Peyer's patch (tissue), 4 donors: ENCODE measurements at regions not wholly inside any gene's neighbourhood (a gene's known extent, or its start where the extent isn't known, plus 50 kb on each side); places are given as distances from the start of the nearest gene placed in this dataset.

Experiments
- DNase-seq, 3 donors: peaks; one replicate each; pipeline ENCODE4 v3.0.0-alpha.2; 2017 to 2019
- H3K27ac ChIP-seq, 4 donors: fragments of 200-600 bp; sonication (generic); one replicate each; pipeline ENCODE4 v1.5.1; 2016 to 2019
- H3K27me3 ChIP-seq, 2 donors: fragments of 200-600 bp; sonication (generic); one replicate each; pipeline ENCODE4 v1.5.1; 2019
- H3K36me3 ChIP-seq, 3 donors: fragments of 200-600 bp; sonication (generic); one replicate each; pipeline ENCODE4 v1.5.1; 2016 to 2019
- H3K4me1 ChIP-seq, 4 donors: fragments of 200-600 bp; sonication (generic); one replicate each; pipeline ENCODE4 v1.5.1; 2016 to 2019
- H3K4me3 ChIP-seq, 4 donors: fragments of 200-600 bp; sonication (generic); 1 replicate in 3 of 4; 2 replicates in 1 of 4; pipeline ENCODE4 v1.5.1; 2016 to 2019; ENCODE audit warnings: mild to moderate bottlenecking in 1 of 4
- H3K9me3 ChIP-seq, 4 donors: fragments of 200-600 bp; sonication (generic); one replicate each; pipeline ENCODE4 v1.5.1; 2016 to 2019; ENCODE audit warnings: mild to moderate bottlenecking in 1 of 4
- CTCF ChIP-seq, 6 experiments: fragments of 450-650 bp in 4 of 6; fragments of 200-600 bp in 2 of 6; sonication (generic) in 1 of 6; IDR thresholded peaks; one replicate each; pipeline ENCODE4 v1.5.1; 2017 to 2019; ENCODE audit warnings: antibody characterized with exemption in 6 of 6, mild to moderate bottlenecking in 3 of 6, moderate library complexity in 1 of 6
- POLR2A ChIP-seq, 2 donors: fragments of 450-650 bp; IDR thresholded peaks; one replicate each; pipeline ENCODE4 v1.5.1; 2017; ENCODE audit warnings: antibody characterized with exemption in 2 of 2, mild to moderate bottlenecking in 2 of 2, moderate library complexity in 2 of 2

DNA sequence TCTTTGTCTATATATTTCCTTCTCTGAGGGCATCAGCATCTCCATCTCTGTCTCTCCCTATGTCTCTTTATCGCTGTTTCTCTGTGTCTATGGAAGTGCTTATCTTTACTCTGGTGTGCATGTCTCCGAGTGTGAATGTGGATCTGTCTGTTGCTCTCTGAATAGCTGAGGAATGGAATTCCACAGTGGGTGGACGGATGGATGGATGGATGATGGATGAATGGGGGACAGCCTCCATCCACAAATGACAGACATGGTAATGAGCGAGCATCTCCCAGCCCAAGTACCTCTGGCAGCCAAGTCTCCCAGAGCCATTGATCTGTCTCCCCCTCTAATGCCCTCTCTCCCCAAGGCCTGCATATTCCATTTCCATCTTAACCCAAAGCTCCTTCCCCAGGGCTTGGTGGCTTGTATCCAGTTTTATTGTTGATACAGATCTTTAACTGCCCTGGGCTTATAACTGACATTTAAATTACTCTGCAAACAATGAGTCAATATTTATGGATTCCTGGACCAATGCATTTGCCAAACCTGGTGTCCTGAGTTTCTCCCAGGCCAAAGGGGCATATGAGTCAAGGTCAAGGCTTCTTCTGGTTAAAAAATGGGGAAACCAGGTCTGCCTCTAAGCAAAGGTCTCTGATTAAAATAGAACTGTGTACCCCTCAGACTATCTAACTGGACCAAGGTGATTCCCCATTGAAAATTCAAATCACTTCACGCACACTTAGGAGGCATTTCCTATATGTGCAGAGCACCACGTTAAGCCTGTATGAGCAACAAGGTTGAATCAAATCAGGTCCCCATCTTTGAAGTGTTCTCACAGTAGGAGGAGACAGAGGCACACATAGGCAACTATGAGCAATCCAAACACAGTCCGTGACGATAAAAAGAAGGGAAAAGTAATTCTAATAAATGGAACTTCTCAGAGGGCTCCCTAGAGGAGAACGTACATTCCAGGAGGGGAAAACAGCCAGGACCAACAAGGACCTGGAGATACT, 109.9 kb downstream of the TLE3 start:
- H3K4me1 ChIP-seq = peaks cover 0 to 22% (median 0%) of the 10 kb centered on the region in 4 donors
- no peak overlapping the region for H3K27ac ChIP-seq
- H3K9me3 ChIP-seq = no peaks in the 10 kb centered on the region
- no peak for TF ChIP-seq CTCF (IDR thresholded peaks at IDR 0.05)
- TF ChIP-seq POLR2A (IDR thresholded peaks at IDR 0.05) = no peak
- no peak overlapping the region for H3K4me3 ChIP-seq
- H3K36me3 ChIP-seq = no peaks in the 10 kb centered on the region
- no peaks in the 10 kb centered on the region for H3K27me3 ChIP-seq
- peak in 1 of 3 donors; percentile 46 for DNase-seq

GRCh38 chr15:69988541-69989225, 109.0 kb downstream of the TLE3 start:
- H3K4me1 ChIP-seq = peaks cover 0 to 24% (median under 1%) of the 10 kb centered on the region in 4 donors
- TF ChIP-seq CTCF (IDR thresholded peaks at IDR 0.05) (no peak), POLR2A (IDR thresholded peaks at IDR 0.05) (no peak)

DNA sequence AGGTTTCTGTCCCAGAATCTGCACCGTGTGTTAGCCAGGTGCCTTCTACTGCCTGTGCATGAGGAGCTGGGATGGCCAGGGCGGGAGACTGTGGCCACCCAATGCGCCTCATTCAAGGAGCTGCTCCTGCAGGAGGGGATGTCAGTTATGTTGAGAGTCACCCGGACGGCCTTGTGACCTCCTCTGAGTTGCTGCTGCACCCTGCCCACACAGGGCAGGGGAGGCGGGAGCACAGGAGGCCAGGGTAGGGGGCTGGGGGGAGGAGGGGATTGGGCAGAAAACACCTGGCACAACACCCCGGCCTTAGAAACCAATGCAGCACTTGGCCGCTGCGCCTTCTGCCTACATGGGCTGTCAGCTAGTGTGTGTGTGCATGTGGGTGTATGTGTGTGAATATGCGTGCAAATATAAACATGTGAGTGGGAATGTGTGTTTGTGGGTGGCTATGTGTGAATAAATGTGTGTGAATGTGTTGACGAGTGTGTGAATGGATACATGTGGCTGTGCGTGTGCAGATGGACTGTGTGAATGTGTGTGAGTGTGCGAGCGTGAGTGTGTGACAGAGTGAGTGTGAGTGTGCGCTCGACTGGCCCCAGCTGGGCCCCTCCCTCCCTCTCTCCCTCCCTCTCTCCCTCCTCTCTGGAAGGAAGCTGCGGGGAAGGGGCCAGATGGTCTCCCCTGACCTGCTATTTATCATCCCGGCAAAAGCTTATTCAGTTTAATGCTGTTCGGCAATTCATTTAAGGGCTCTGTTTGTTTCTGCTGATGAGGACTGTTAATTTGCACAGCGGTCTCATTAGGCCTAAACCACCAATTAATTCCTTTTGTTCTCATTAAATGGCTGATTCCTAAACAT, 106.9 kb downstream of the TLE3 start:
- TF ChIP-seq POLR2A (IDR thresholded peaks at IDR 0.05) = no peak
- TF ChIP-seq CTCF (IDR thresholded peaks at IDR 0.05) = no peak
- H3K27ac ChIP-seq = no peak overlapping the region
- no peaks in the 10 kb centered on the region for H3K36me3 ChIP-seq
- H3K4me1 ChIP-seq = peaks cover 0 to 31% (median 10%) of the 10 kb centered on the region in 4 donors
- H3K27me3 ChIP-seq = no peaks in the 10 kb centered on the region
- DNase-seq = no peak
- H3K9me3 ChIP-seq = no peaks in the 10 kb centered on the region
- H3K4me3 ChIP-seq = no peak overlapping the region

More at GRCh38 chr15:69988541-69989225, 109.0 kb downstream of the TLE3 start:
- Histone ChIP-seq H3K27ac (no peak overlapping the region), H3K27me3 (no peaks in the 10 kb centered on the region), H3K36me3 (no peaks in the 10 kb centered on the region), H3K4me3 (no peak overlapping the region), H3K9me3 (no peaks in the 10 kb centered on the region)
- DNase-seq = no peak

- no peak for DNase-seq
- no peak overlapping the region for H3K4me3 ChIP-seq
These were observed 106.2 kb downstream of the TLE3 start for GRCh38 chr15:69991551-69991980.

More at GRCh38 chr15:69991551-69991980, 106.2 kb downstream of the TLE3 start:
- Histone ChIP-seq H3K9me3 (no peaks in the 10 kb centered on the region), H3K27me3 (no peaks in the 10 kb centered on the region), H3K4me1 (peaks cover 0 to 39% (median 14%) of the 10 kb centered on the region in 4 donors), H3K36me3 (no peaks in the 10 kb centered on the region), H3K27ac (no peak overlapping the region)
- TF ChIP-seq POLR2A (IDR thresholded peaks at IDR 0.05) (no peak), CTCF (IDR thresholded peaks at IDR 0.05) (no peak)
